ENCODE measurements at regions not wholly inside any gene's neighbourhood (a gene's known extent, or its start where the extent isn't known, plus 50 kb on each side); places are given as distances from the start of the nearest gene placed in this dataset.

- TF ChIP-seq ZNF274 (IDR thresholded peaks at IDR 0.05; ENCODE audit: low read depth, low read length) = no peak
- TF ChIP-seq YY1 (IDR thresholded peaks at IDR 0.05; ENCODE audit: insufficient read depth, insufficient read length) = no peak
- TF ChIP-seq SUZ12 (IDR thresholded peaks at IDR 0.05; ENCODE audit: extremely low read depth, insufficient read depth, insufficient read length) = no peak
Measured at GRCh38 chr14:97280526-97280925, 483.3 kb downstream of the VRK1 start.
